ENCODE measurements at regions not wholly inside any gene's neighbourhood (a gene's known extent, or its start where the extent isn't known, plus 50 kb on each side); places are given as distances from the start of the nearest gene placed in this dataset.

DNA sequence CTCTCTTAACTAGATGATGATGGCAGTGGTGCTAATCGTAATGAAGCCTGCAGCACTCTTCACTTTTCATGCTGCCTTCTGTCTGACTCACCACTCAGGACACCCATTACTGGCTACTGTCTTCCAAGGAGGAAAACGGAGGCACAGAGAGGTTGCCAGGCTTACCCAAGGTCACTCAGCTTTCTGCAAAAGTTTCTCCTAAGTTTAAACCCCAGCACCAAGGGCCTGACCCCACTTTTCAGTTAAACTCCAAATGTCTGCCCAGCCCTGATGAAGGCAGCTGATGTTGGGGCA lies 78.1 kb upstream of the RUNX3 start:
- TF ChIP-seq, protein P1, sequence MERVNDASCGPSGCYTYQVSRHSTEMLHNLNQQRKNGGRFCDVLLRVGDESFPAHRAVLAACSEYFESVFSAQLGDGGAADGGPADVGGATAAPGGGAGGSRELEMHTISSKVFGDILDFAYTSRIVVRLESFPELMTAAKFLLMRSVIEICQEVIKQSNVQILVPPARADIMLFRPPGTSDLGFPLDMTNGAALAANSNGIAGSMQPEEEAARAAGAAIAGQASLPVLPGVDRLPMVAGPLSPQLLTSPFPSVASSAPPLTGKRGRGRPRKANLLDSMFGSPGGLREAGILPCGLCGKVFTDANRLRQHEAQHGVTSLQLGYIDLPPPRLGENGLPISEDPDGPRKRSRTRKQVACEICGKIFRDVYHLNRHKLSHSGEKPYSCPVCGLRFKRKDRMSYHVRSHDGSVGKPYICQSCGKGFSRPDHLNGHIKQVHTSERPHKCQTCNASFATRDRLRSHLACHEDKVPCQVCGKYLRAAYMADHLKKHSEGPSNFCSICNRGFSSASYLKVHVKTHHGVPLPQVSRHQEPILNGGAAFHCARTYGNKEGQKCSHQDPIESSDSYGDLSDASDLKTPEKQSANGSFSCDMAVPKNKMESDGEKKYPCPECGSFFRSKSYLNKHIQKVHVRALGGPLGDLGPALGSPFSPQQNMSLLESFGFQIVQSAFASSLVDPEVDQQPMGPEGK (CRISPR knock-in tag; IDR thresholded peaks at IDR 0.05; ENCODE audit: borderline replicate concordance) = no peak
- TF ChIP-seq GLIS3 (CRISPR knock-in tag; IDR thresholded peaks at IDR 0.05) (no peak), ZFP3 (CRISPR knock-in tag; IDR thresholded peaks at IDR 0.05) (no peak), ESRRG (CRISPR knock-in tag; IDR thresholded peaks at IDR 0.05) (no peak), OSR1 (CRISPR knock-in tag; IDR thresholded peaks at IDR 0.05) (no peak), ARNTL (CRISPR knock-in tag; IDR thresholded peaks at IDR 0.05; ENCODE audit: borderline replicate concordance, low read depth) (no peak), ZNF565 (CRISPR knock-in tag; conservative IDR thresholded peaks at IDR 0.05; ENCODE audit: low read depth) (no peak)
